ENCODE measurements at regions not wholly inside any gene's neighbourhood (a gene's known extent, or its start where the extent isn't known, plus 50 kb on each side); places are given as distances from the start of the nearest gene placed in this dataset.

DNA sequence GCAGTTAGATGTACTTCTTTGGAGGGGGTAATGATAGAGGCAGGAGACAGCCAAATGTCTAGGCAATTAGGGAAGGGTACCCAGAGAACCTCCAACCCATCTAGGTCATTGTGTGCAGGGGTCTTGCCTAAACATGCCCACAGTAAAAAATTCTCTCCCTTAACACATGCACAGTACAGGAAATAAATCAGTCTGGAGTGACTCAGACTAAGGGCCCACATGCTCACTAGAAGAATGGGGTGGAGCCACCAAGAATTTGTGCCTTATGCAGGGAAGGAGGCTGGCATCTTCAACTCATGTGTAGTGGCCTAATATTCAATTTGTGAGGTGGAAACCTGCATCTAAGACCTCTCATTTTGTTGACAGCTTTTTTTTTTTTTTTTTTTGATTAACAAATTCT, 945.3 kb upstream of the GRIA3 start:
- H3K27ac ChIP-seq: no peak overlapping the region
- H3K27me3 ChIP-seq: no peaks in the 10 kb centered on the region
- no peaks in the 10 kb centered on the region for H3K36me3 ChIP-seq (ENCODE audit: low read depth, missing control alignments)
- TF ChIP-seq POLR2A (IDR thresholded peaks at IDR 0.05): no peak
- TF ChIP-seq, protein P1, sequence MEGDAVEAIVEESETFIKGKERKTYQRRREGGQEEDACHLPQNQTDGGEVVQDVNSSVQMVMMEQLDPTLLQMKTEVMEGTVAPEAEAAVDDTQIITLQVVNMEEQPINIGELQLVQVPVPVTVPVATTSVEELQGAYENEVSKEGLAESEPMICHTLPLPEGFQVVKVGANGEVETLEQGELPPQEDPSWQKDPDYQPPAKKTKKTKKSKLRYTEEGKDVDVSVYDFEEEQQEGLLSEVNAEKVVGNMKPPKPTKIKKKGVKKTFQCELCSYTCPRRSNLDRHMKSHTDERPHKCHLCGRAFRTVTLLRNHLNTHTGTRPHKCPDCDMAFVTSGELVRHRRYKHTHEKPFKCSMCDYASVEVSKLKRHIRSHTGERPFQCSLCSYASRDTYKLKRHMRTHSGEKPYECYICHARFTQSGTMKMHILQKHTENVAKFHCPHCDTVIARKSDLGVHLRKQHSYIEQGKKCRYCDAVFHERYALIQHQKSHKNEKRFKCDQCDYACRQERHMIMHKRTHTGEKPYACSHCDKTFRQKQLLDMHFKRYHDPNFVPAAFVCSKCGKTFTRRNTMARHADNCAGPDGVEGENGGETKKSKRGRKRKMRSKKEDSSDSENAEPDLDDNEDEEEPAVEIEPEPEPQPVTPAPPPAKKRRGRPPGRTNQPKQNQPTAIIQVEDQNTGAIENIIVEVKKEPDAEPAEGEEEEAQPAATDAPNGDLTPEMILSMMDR (IDR thresholded peaks at IDR 0.05): no peak
- no peak for DNase-seq
- H3K9me3 ChIP-seq: no peaks in the 10 kb centered on the region
- intact Hi-C loops (cut with DNase I; ENCODE audit: low total_unique reads): no loop called here
- no peak overlapping the region for H3K4me3 ChIP-seq
- no peaks in the 10 kb centered on the region for H3K4me1 ChIP-seq

GRCh38 chrX:122241959-122242358, 942.1 kb upstream of the GRIA3 start:
- 68 to 77% methylated on average over 5 to 7 of the region's 7 CpGs for WGBS, 2 donors
- Histone ChIP-seq H3K27ac (no peak overlapping the region), H3K27me3 (no peaks in the 10 kb centered on the region), H3K36me3 (ENCODE audit: low read depth, missing control alignments) (no peaks in the 10 kb centered on the region), H3K9me3 (no peaks in the 10 kb centered on the region), H3K4me3 (no peak overlapping the region), H3K4me1 (no peaks in the 10 kb centered on the region)
- no peak for DNase-seq
- intact Hi-C loops (cut with DNase I; ENCODE audit: low total_unique reads): no loop called here
- TF ChIP-seq POLR2A (IDR thresholded peaks at IDR 0.05): no peak
- TF ChIP-seq, protein P1 (IDR thresholded peaks at IDR 0.05): no peak

- Histone ChIP-seq H3K9me3 (no peaks in the 10 kb centered on the region), H3K27ac (no peak overlapping the region), H3K4me3 (no peak overlapping the region), H3K4me1 (no peaks in the 10 kb centered on the region), H3K36me3 (ENCODE audit: low read depth, missing control alignments) (no peaks in the 10 kb centered on the region), H3K27me3 (no peaks in the 10 kb centered on the region)
- DNase-seq: no peak
- intact Hi-C loops (cut with DNase I; ENCODE audit: low total_unique reads): no loop called here
- TF ChIP-seq, protein P1 (IDR thresholded peaks at IDR 0.05): no peak
- no peak for TF ChIP-seq POLR2A (IDR thresholded peaks at IDR 0.05)
- WGBS, 2 donors: 56 to 62% methylated on average over 2 of the region's 2 CpGs
Measured at GRCh38 chrX:122244080-122244479, 940.0 kb upstream of the GRIA3 start.

DNA sequence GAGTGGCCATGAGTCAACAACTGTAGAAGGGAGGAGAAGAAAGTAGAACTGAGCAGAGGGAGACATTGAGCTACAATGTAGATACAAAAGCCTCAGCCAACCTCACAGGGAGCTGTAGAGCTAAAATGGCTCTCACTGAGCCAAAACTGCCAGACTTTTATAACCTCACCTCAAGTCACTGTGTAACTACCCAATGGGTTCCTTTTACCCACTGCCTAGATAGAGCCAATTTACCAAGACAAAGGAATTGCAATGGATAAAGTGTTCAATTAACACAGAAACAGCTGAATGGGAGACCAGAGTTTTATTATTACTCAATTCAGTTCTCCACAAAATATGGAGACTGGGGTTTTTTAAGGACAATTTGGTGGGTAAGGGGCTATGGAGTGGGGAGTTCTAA, 938.9 kb upstream of the GRIA3 start:
- Histone ChIP-seq H3K27me3 (no peaks in the 10 kb centered on the region), H3K9me3 (no peaks in the 10 kb centered on the region), H3K27ac (no peak overlapping the region), H3K4me1 (no peaks in the 10 kb centered on the region), H3K4me3 (no peak overlapping the region), H3K36me3 (ENCODE audit: low read depth, missing control alignments) (no peaks in the 10 kb centered on the region)
- DNase-seq: no peak
- intact Hi-C loops (cut with DNase I; ENCODE audit: low total_unique reads): no loop called here
- no peak for TF ChIP-seq POLR2A (IDR thresholded peaks at IDR 0.05)
- TF ChIP-seq, protein P1 (IDR thresholded peaks at IDR 0.05): no peak

DNA sequence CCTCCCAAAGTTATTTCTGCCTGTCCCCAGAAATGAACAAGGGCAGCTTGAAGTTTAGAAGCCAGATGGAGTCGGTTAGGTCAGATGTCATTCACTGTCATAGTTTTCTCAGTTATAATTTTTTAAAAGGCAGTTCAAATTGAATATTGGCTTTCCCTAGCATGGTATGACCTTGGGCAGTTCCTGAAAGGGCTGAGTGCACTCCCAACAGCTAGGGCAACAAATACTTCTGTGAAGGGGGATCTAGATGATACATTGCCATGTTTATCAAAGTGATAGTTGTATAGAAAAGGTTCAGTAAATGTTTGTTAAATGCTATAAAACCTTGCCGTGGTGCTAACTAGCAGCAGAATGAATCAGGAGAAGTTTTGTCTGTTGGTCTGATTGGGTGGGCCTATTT, 938.1 kb upstream of the GRIA3 start:
- no peak for DNase-seq
- intact Hi-C loops (cut with DNase I; ENCODE audit: low total_unique reads): no loop called here

More for the DNA sequence above, 938.1 kb upstream of the GRIA3 start:
- Histone ChIP-seq H3K4me3 (no peak overlapping the region), H3K9me3 (no peaks in the 10 kb centered on the region), H3K4me1 (no peaks in the 10 kb centered on the region), H3K27ac (no peak overlapping the region), H3K27me3 (no peaks in the 10 kb centered on the region), H3K36me3 (ENCODE audit: low read depth, missing control alignments) (no peaks in the 10 kb centered on the region)
- TF ChIP-seq POLR2A (IDR thresholded peaks at IDR 0.05): no peak
- TF ChIP-seq, protein P1 (IDR thresholded peaks at IDR 0.05): no peak
- 56 to 67% methylated on average over 2 of the region's 2 CpGs for WGBS, 2 donors

All from testis (tissue), 2 donors.